Neural crest cell (in vitro differentiated cells): ENCODE measurements at regions not wholly inside any gene's neighbourhood (a gene's known extent, or its start where the extent isn't known, plus 50 kb on each side); places are given as distances from the start of the nearest gene placed in this dataset.

ENCODE experiments used
- DNase-seq: peaks from one replicate; pipeline ENCODE4 v3.0.0; 2021; ENCODE audit warnings: low read depth, mixed read lengths, low spot score
- H3K27ac Mint-ChIP-seq: one replicate; pipeline ENCODE4 v1.8.0; 2021; ENCODE audit warnings: mild to moderate bottlenecking, mixed read lengths; ENCODE audit not compliant: unreplicated experiment
- H3K27me3 Mint-ChIP-seq: 2 replicates; pipeline ENCODE4 v1.8.0; 2021; ENCODE audit warnings: low read depth, mild to moderate bottlenecking, mixed read lengths
- H3K36me3 Mint-ChIP-seq: 2 replicates; pipeline ENCODE4 v1.8.0; 2021; ENCODE audit warnings: low read depth, mild to moderate bottlenecking, mixed read lengths
- H3K4me1 Mint-ChIP-seq: 2 replicates; pipeline ENCODE4 v1.8.0; 2021; ENCODE audit warnings: mixed read lengths
- H3K4me3 Mint-ChIP-seq: one replicate; pipeline ENCODE4 v1.8.0; 2021; ENCODE audit warnings: mild to moderate bottlenecking, mixed read lengths
- H3K9me3 Mint-ChIP-seq: 2 replicates; pipeline ENCODE4 v1.8.0; 2021; ENCODE audit warnings: mixed read lengths
- CTCF ChIP-seq: fragments of 200-600 bp; sonication (generic); conservative IDR thresholded peaks from 2 replicates; pipeline ENCODE4 v1.5.0; 2021; ENCODE audit warnings: antibody characterized with exemption, mild to moderate bottlenecking

DNA sequence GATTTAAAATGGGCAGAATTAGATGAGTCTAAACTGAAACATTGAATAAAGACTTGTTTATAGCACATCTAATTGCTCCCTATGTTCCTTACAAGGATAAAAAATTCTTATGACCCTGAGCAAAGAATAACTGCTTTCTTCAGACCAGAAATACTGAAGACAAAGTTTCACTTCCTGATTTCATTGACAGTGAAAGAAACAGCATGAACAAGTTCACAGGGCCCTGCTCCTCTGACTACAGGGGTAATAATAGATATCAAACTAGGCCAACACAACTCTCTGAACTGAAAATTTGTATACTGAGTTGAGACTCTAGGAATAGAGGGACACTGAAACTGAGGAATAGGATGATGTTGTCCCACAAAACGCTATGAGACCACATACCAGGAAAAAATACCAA lies 1383.3 kb upstream of the CDH2 start:
- no peaks in the 10 kb centered on the region for H3K9me3 Mint-ChIP-seq
- H3K4me3 Mint-ChIP-seq = no peak overlapping the region
- peaks cover 6% of the 10 kb centered on the region for H3K4me1 Mint-ChIP-seq
- H3K27me3 Mint-ChIP-seq = no peaks in the 10 kb centered on the region
- no peaks in the 10 kb centered on the region for H3K36me3 Mint-ChIP-seq
- no peak for DNase-seq
- no peak for TF ChIP-seq CTCF
- H3K27ac Mint-ChIP-seq = no peak overlapping the region

DNA sequence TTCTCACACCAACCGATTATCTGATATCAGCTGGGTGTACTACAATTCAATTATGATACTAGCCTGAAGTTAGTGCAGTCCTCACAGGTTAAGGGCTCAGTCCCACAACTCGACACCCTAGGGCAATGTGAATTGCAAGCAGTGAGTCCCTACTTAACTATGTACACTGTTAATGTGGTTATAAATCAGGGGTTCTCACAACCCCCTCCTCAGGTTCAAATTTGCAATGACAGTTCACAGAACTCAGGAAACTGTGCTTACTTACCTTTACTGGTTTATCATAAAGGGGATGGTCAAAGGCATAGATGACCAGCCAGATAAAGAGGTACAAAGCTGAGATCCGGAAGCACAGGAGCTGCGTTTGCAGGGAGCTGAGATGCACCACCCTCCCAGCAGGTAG lies 1379.1 kb upstream of the CDH2 start:
- Mint-ChIP-seq H3K9me3 (no peaks in the 10 kb centered on the region), H3K4me3 (no peak overlapping the region), H3K27ac (no peak overlapping the region), H3K36me3 (no peaks in the 10 kb centered on the region), H3K4me1 (peaks cover 6% of the 10 kb centered on the region), H3K27me3 (no peaks in the 10 kb centered on the region)
- no peak for TF ChIP-seq CTCF
- no peak for DNase-seq

- no peak for TF ChIP-seq CTCF
- no peaks in the 10 kb centered on the region for H3K9me3 Mint-ChIP-seq
- no peaks in the 10 kb centered on the region for H3K27me3 Mint-ChIP-seq
- H3K27ac Mint-ChIP-seq = no peak overlapping the region
- no peaks in the 10 kb centered on the region for H3K36me3 Mint-ChIP-seq
- no peak for DNase-seq
- H3K4me1 Mint-ChIP-seq = no peaks in the 10 kb centered on the region
- no peak overlapping the region for H3K4me3 Mint-ChIP-seq
Measured at GRCh38 chr18:29549759-29550158, 1372.8 kb upstream of the CDH2 start.

- Mint-ChIP-seq H3K9me3 (no peaks in the 10 kb centered on the region), H3K27ac (no peak overlapping the region), H3K27me3 (no peaks in the 10 kb centered on the region), H3K36me3 (no peaks in the 10 kb centered on the region), H3K4me3 (no peak overlapping the region), H3K4me1 (no peaks in the 10 kb centered on the region)
- DNase-seq = no peak
- TF ChIP-seq CTCF = no peak
Measured at GRCh38 chr18:29547626-29548025, 1370.7 kb upstream of the CDH2 start.

GRCh38 chr18:29540548-29540947 lies 1363.6 kb upstream of the CDH2 start:
- no peak for DNase-seq
- H3K36me3 Mint-ChIP-seq = no peaks in the 10 kb centered on the region
- no peaks in the 10 kb centered on the region for H3K9me3 Mint-ChIP-seq
- TF ChIP-seq CTCF = no peak
- no peak overlapping the region for H3K27ac Mint-ChIP-seq
- H3K4me1 Mint-ChIP-seq = no peaks in the 10 kb centered on the region
- no peak overlapping the region for H3K4me3 Mint-ChIP-seq
- no peaks in the 10 kb centered on the region for H3K27me3 Mint-ChIP-seq

DNA sequence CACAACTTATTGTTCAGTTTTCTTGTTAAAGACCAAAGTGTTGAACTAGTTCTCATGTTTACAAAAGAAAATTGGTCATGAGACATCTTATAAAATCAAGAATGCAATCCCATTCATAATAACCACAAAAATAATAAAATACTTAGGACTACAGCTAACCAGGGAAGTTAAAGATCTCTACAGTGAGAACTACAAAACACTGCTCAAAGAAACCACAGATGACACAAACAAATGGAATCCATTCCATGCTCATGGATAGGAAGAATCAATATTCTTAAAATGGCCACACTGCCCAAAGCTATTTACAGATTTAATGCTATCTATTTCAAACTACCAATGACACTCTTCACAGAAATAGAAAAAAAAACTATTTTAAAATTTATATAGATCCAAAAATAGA lies 1354.8 kb upstream of the CDH2 start:
- no peak for DNase-seq
- H3K4me1 Mint-ChIP-seq = no peaks in the 10 kb centered on the region
- TF ChIP-seq CTCF = no peak
- no peaks in the 10 kb centered on the region for H3K36me3 Mint-ChIP-seq
- H3K27ac Mint-ChIP-seq = no peak overlapping the region
- peaks cover 6% of the 10 kb centered on the region for H3K9me3 Mint-ChIP-seq
- no peak overlapping the region for H3K4me3 Mint-ChIP-seq
- H3K27me3 Mint-ChIP-seq = no peaks in the 10 kb centered on the region
